BJ (cell line): ENCODE measurements at regions not wholly inside any gene's neighbourhood (a gene's known extent, or its start where the extent isn't known, plus 50 kb on each side); places are given as distances from the start of the nearest gene placed in this dataset.

Source experiments
- CTCF ChIA-PET: fragments of 350-600 bp; formaldehyde crosslinking; extraction: SDS; loops from one replicate; lab custom pipeline; 2021; ENCODE audit warnings: antibody characterized with exemption, inconsistent platforms; lab: Yijun Ruan, JAX
- POLR2A ChIA-PET: fragments of 300-600 bp; sonication (Branson Sonifier 250); formaldehyde crosslinking; extraction: SDS; loops from one replicate; lab custom pipeline; 2021; ENCODE audit warnings: antibody characterized with exemption; lab: Charles Lee
- DNase-seq: peaks from one replicate; pipeline ENCODE4 v3.0.0-alpha.2; 2011; ENCODE audit warnings: low read depth
- H3K27me3 ChIP-seq: 2 replicates; pipeline ENCODE4 v1.6.0; 2011; ENCODE audit warnings: low read length; ENCODE audit not compliant: control insufficient read depth, insufficient read depth
- H3K36me3 ChIP-seq: 2 replicates; pipeline ENCODE4 v1.5.1; 2011; ENCODE audit warnings: low read length; ENCODE audit not compliant: control insufficient read depth, insufficient read depth
- H3K4me3 ChIP-seq: 2 replicates; pipeline ENCODE4 v1.5.1; 2011; ENCODE audit warnings: low read depth, mild to moderate bottlenecking, control low read depth, low read length
- CTCF ChIP-seq: IDR thresholded peaks from 2 replicates; pipeline ENCODE4 v1.5.1; 2011; ENCODE audit warnings: low read depth, mild to moderate bottlenecking, control low read depth, inconsistent platforms, low read length, moderate library complexity; ENCODE audit not compliant: insufficient read depth

GRCh38 chr4:181647396-181648147, 595.6 kb upstream of the TENM3 start:
- Histone ChIP-seq H3K36me3 (no peaks in the 10 kb centered on the region), H3K27me3 (no peaks in the 10 kb centered on the region), H3K4me3 (peak overlapping the region; percentile 14; the same call in 1 of the 2 replicates)
- CTCF ChIA-PET: no interaction called here
- DNase-seq: no peak
- POLR2A ChIA-PET: no interaction called here
- no peak for TF ChIP-seq CTCF

DNA sequence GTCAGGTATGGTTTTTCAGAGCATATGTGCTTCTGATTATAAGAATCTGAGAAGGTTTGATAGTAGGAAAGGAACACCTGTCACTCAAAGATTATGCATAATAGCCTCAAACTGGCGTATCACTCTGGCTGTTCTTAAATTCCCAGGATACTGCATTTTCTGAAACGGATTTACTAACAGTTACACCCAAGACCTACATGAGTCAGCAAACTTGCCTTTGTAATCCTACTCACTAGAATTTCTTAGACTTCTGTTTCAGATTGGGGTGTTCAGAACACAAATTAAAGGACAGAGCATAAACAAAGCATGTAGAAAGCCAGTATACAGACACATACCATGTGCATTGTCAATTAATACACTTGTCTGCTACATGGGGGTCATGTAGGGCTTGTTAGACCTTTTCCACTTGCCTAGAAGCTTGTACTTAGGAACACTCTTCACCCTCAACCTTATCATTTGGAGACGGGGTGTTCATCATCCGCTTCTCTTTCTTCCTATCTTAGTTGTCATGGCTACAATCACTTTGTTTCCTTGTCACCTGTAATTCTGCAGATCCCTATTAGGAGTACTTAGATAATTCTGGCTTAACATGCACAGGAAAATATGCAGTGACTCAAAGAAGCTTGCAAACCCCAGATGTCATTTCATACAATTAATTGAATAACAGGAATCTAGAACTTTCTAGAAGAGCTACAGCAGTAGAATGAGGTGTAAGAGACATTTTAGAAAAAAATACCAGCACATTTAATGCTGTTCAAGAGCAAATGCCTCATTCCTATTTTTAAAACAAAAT, 593.0 kb upstream of the TENM3 start:
- H3K36me3 ChIP-seq: no peaks in the 10 kb centered on the region
- no peak overlapping the region for H3K4me3 ChIP-seq
- ChIA-PET CTCF (interaction anchor here (0.9 kb wide), 1 partner anchor 14 kb away, joined by 3 read pairs; no protein-coding TSS in a partner anchor), POLR2A (no interaction called here)
- no peaks in the 10 kb centered on the region for H3K27me3 ChIP-seq
- DNase-seq: no peak
- no peak for TF ChIP-seq CTCF

DNA sequence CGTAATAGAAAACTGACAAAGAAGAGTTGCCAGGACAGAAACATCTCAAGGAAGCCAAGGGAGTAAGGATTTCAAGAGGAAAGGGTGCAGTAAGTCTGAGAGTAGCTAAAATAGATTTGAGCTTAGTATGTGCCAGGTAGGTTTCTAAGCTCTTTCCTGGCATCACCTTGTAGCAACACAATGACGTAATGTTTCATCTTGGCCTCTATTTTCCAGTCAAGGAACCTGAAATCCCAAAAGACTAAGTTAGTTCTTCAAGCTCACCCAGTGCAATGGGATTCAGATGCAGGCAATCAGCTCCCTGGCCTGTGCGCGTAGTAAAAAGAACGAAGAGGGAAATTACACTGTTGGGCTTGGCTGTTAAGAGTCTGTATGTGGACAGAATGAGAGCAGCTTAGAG, 586.5 kb upstream of the TENM3 start:
- POLR2A ChIA-PET: no interaction called here
- CTCF ChIA-PET: interaction anchor here (0.7 kb wide), 1 partner anchor 16 kb away, joined by 3 read pairs; no protein-coding TSS in a partner anchor
- no peaks in the 10 kb centered on the region for H3K27me3 ChIP-seq
- no peak for DNase-seq
- H3K4me3 ChIP-seq: no peak overlapping the region
- no peaks in the 10 kb centered on the region for H3K36me3 ChIP-seq
- TF ChIP-seq CTCF: no peak

GRCh38 chr4:181659202-181659601, 584.0 kb upstream of the TENM3 start:
- Histone ChIP-seq H3K36me3 (no peaks in the 10 kb centered on the region), H3K27me3 (no peaks in the 10 kb centered on the region), H3K4me3 (no peak overlapping the region)
- no peak for TF ChIP-seq CTCF
- ChIA-PET CTCF (no interaction called here), POLR2A (no interaction called here)
- no peak for DNase-seq

DNA sequence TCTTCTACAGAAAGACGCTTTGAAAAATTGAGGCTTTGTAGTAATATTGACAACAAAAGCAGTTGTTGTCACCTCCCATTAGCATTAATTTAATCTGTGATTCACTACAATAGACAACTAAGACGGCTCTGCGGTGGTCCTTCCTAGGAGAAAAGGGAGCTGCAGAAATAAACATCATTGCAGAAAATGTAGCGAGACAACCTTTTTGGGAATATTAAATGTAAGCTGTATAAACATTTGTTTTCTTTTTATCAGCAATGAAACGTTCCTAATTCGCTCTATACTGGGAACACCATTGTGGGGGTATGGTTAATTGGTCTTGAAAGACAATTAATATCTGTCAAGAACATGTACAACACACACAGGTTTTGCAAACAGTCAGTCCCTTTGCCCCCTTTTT, 583.3 kb upstream of the TENM3 start:
- TF ChIP-seq CTCF: no peak
- CTCF ChIA-PET: no interaction called here
- POLR2A ChIA-PET: no interaction called here
- DNase-seq: no peak
- H3K27me3 ChIP-seq: no peaks in the 10 kb centered on the region
- no peak overlapping the region for H3K4me3 ChIP-seq
- no peaks in the 10 kb centered on the region for H3K36me3 ChIP-seq
